Testis (tissue), 2 donors: ENCODE measurements at regions not wholly inside any gene's neighbourhood (a gene's known extent, or its start where the extent isn't known, plus 50 kb on each side); places are given as distances from the start of the nearest gene placed in this dataset.

ENCODE experiments used
- CTCF ChIP-seq, 3 experiments: fragments of 450-650 bp in 2 of 3; fragments of 200-600 bp in 1 of 3; sonication (generic) in 1 of 3; IDR thresholded peaks; one replicate each; pipeline ENCODE4 v1.5.1; 2016 to 2019; ENCODE audit warnings: antibody characterized with exemption in 3 of 3, mild to moderate bottlenecking in 2 of 3, moderate library complexity in 1 of 3
- POLR2A ChIP-seq: fragments of 450-650 bp; IDR thresholded peaks from one replicate; pipeline ENCODE4 v1.6.1; 2017; ENCODE audit warnings: antibody characterized with exemption, mild to moderate bottlenecking, moderate library complexity

GRCh38 chr10:81514811-81515210 is 360.2 kb upstream of the NRG3 start:
- no peak for TF ChIP-seq CTCF (IDR thresholded peaks at IDR 0.05)
- no peak for TF ChIP-seq POLR2A
